Stimulated activated naive B cell treated with anti-CD40 and anti-IgM and Interleukin-4, amounts not matched to agents 10 μg/mL and 1 μg/mL and 100 μg/mL, for 72 hours (primary cell): ENCODE measurements at regions not wholly inside any gene's neighbourhood (a gene's known extent, or its start where the extent isn't known, plus 50 kb on each side); places are given as distances from the start of the nearest gene placed in this dataset.

Experiments
- ATAC-seq, 2 donors: fragments of 150-1000 bp; cut with Tn5 transposase; replicated peaks; 2 replicates each; pipeline ENCODE4 v1.10.0; 2021; ENCODE audit warnings: moderate library complexity in 1 of 2
- DNase-seq: peaks from one replicate; pipeline ENCODE4 v3.0.0; 2021
- H3K27ac Mint-ChIP-seq: one replicate; pipeline ENCODE4 v1.8.0; 2022; ENCODE audit warnings: mild to moderate bottlenecking, mixed read lengths
- H3K27me3 Mint-ChIP-seq, 2 donors: one replicate each; pipeline ENCODE4 v1.8.0; 2022; ENCODE audit warnings: mixed read lengths in 2 of 2
- H3K36me3 Mint-ChIP-seq, 2 donors: one replicate each; pipeline ENCODE4 v1.8.0; 2022; ENCODE audit warnings: mixed read lengths in 2 of 2, mild to moderate bottlenecking in 1 of 2
- H3K4me1 Mint-ChIP-seq, 2 donors: one replicate each; pipeline ENCODE4 v1.8.0; 2022; ENCODE audit warnings: mixed read lengths in 2 of 2, mild to moderate bottlenecking in 1 of 2
- H3K4me3 Mint-ChIP-seq, 2 donors: one replicate each; pipeline ENCODE4 v1.8.0; 2022; ENCODE audit warnings: mild to moderate bottlenecking in 2 of 2, mixed read lengths in 2 of 2, moderate library complexity in 1 of 2
- H3K9me3 Mint-ChIP-seq, 2 donors: one replicate each; pipeline ENCODE4 v1.8.0; 2022; ENCODE audit warnings: mixed read lengths in 2 of 2, mild to moderate bottlenecking in 1 of 2

DNA sequence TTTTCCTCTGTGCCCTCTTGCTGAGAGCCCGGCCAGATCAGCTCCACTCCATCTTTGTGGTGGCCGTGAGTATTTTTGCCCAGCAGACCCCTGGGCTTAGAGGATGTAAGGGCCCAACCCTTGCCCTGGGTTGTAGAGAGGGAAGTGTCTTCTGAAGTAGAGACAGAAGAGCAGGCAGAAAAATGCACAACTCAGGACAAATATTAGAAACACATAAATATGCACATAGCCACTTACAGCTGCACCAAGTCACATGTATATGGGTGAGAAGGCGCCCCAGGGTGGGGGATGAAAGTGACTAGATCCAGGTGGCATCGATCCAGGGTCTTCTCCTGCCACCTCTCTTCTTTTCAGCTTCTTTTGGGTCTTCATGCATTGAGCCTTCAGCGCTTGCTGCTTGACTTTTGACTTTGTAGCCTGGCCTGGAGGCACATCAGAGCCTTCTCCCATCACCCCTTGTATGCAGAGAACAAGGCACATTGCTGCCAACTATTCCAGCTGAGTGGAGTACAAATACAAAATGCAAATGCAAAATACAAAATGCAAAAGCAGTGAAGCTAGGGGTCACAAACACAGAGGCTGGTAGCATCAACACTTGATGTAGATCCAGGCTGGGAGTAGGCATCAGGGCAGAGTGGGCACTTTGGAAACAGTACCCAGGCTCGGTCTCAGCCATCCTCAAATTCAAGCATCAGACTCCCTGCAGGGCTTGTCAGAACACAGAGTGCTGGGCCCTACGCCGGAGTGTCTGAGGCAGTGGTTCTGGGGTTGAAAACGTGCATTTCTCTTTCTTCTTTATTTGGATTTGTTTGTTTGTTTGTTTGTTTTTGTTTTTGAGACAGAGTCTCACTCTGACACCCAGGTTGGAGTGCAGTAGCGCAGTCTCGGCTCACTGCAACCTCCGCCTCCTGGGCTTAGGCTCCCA, 133.0 kb downstream of the ASB7 start:
- Mint-ChIP-seq H3K27me3 (peaks cover 6 to 21% of the 10 kb centered on the region in 2 donors), H3K4me1 (no peaks in the 10 kb centered on the region), H3K9me3 (peaks cover 2 to 6% of the 10 kb centered on the region in 2 donors), H3K4me3 (no peak overlapping the region), H3K27ac (no peak overlapping the region), H3K36me3 (no peaks in the 10 kb centered on the region)
- ATAC-seq (no peak), DNase-seq (no peak)

DNA sequence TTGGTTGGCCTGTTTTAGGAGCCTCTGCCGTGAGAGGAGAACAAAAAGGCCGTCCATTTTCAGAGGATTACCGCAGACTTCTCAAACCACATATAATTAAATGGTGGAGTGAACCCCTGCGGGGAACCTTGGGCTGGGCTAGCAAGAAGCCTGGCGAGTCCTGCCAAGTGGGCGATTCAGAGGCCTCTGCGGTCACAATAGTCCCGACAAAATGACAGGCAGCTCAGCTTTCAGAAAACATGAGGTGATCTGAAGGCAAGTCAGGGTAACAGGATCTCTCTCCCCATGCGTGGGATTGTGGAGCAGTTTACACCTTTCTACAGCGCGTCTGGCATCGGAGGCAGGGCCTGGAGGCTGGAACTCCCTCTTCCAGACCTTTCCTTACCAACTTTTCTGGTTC, 134.8 kb downstream of the ASB7 start:
- Mint-ChIP-seq H3K27me3 (peaks cover 6 to 16% of the 10 kb centered on the region in 2 donors), H3K4me3 (no peak overlapping the region), H3K9me3 (peaks cover 2 to 6% of the 10 kb centered on the region in 2 donors), H3K4me1 (no peaks in the 10 kb centered on the region), H3K36me3 (no peaks in the 10 kb centered on the region), H3K27ac (no peak overlapping the region)
- no peak for ATAC-seq
- no peak for DNase-seq

DNA sequence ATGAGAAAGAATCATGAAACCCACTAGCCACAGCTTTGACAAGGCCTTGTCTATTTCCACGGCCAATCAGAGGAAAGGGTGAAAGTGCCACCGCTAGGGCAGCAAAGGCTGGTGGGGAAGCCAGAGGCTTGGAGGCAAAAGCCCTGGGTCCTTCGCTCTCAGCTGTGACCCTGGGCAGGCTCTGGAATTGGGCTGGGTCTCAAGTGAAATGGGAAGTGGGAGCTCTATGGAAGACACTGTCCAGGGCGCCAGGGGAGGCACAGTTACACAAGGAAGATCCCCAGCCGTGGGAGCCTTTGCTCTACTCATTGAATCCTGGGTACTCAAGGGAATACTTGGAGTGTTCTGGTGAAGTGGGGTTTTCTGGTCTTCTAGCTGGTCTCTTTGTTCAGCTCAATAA, 136.2 kb downstream of the ASB7 start:
- DNase-seq (no peak), ATAC-seq (no peak)
- H3K27me3 Mint-ChIP-seq = peaks cover 6 to 16% of the 10 kb centered on the region in 2 donors
- no peak overlapping the region for H3K4me3 Mint-ChIP-seq
- no peaks in the 10 kb centered on the region for H3K36me3 Mint-ChIP-seq
- peaks cover 2 to 6% of the 10 kb centered on the region in 2 donors for H3K9me3 Mint-ChIP-seq
- no peaks in the 10 kb centered on the region for H3K4me1 Mint-ChIP-seq
- no peak overlapping the region for H3K27ac Mint-ChIP-seq

DNA sequence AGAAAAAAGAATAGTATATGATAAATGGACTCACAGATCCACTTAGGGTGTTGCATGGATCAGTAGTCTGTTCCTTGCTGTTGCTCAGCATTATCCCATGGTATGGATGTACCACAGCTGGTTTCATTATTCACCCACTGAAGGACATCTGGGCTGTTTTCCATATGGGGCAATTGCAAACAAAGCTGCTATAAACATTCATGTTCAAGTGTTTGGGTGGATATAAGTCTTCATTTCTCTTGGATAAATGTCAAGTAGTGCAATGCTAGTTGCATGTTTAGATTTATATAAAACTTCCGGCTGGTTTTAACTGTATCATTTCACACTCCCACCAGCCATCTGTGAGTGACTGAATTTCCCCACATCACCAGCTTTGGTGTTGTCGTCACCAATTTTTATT, 137.7 kb downstream of the ASB7 start:
- Mint-ChIP-seq H3K4me1 (no peaks in the 10 kb centered on the region), H3K4me3 (no peak overlapping the region), H3K27me3 (peaks cover 6 to 12% of the 10 kb centered on the region in 2 donors), H3K27ac (no peak overlapping the region), H3K9me3 (no peaks in the 10 kb centered on the region), H3K36me3 (no peaks in the 10 kb centered on the region)
- DNase-seq (no peak), ATAC-seq (no peak)

DNA sequence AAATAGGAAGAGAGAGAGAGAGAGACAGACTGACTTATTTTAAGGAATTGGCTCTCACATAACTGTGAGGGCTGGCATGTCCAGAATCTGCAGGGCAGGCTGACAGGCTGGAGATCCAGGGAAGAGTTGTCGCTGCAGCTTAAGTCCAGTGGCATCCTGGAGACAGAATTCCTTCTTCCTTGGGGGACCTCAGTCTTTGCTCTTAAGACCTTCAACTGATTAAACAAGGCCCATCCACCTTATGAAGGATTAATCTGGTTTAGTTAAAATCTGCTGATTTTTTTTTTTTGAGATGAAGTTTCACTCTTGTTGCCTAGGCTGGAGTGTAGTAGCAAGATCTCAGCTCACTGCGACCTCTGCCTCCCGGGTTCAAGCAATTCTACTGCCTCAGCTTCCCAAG, 128.0 kb upstream of the ALDH1A3 start:
- ATAC-seq (no peak), DNase-seq (no peak)
- Mint-ChIP-seq H3K4me1 (no peaks in the 10 kb centered on the region), H3K36me3 (peaks cover 0 to 5% of the 10 kb centered on the region in 2 donors), H3K9me3 (peaks cover 12 to 15% of the 10 kb centered on the region in 2 donors), H3K27ac (no peak overlapping the region), H3K27me3 (peaks cover 30 to 51% of the 10 kb centered on the region in 2 donors), H3K4me3 (no peak overlapping the region)

DNA sequence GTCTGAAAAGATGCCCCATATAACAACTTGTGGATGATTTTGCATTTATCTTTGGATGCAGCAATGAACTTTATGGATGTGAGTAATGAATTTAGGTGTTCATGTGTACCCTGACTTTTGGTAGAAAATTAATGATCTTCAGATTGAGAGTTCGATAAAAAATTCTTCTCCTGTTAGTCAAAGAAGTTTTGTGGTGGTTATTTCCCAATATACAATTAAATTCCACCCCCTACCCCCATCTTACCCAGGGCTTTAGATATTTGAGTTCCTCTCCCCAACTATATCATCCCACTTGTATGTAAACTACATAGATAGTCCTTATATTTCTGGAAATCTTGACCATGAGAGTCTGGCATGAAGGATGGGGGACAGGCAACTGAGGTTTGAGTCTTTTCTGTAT, 126.1 kb upstream of the ALDH1A3 start:
- Mint-ChIP-seq H3K27ac (no peak overlapping the region), H3K4me1 (no peaks in the 10 kb centered on the region), H3K36me3 (no peaks in the 10 kb centered on the region), H3K4me3 (no peak overlapping the region), H3K27me3 (peaks cover 37 to 43% of the 10 kb centered on the region in 2 donors), H3K9me3 (peaks cover under 1 to 4% of the 10 kb centered on the region in 2 donors)
- DNase-seq = no peak
- no peak for ATAC-seq

DNA sequence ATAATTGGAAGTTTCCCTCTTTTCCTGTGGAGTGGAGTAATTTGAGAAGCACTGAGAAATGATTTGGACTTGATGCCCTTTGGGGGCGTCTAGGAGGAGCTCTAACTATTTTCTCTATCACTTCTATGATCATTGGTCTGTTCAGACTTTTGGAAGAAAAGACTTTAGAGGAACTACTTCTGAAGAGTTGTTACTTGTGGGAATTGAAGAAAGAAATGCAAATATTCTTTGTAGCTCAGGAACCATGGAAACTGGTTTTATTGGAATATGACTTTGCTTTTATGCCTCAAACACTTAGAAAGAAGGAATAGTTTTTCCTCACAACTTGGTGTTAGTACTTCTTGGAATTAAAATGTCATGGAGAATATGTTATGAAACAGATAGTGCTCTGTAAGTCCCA, 122.0 kb upstream of the ALDH1A3 start:
- no peak overlapping the region for H3K4me3 Mint-ChIP-seq
- no peak for DNase-seq
- no peaks in the 10 kb centered on the region for H3K36me3 Mint-ChIP-seq
- H3K27me3 Mint-ChIP-seq = peaks cover 46 to 53% of the 10 kb centered on the region in 2 donors
- no peaks in the 10 kb centered on the region for H3K4me1 Mint-ChIP-seq
- ATAC-seq = no peak
- H3K9me3 Mint-ChIP-seq = no peaks in the 10 kb centered on the region
- no peak overlapping the region for H3K27ac Mint-ChIP-seq

DNA sequence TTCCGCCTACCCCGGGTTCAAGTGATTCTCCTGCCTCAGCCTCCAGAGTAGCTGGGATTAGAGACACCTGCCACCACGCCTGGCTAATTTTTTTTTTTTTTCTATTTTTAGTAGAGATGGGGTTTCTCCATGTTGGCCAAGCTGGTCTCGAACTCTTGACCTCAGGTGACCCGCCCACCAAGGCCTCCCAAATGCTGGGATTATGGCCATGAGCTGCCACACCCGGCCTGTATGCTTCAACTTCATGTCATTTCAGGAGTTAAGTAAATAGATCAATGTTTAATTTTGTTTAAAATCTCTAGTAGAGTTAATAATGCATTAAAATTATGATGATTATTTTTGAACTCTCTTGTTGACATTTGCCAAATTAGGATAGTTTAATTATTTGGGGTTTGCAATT, 121.1 kb upstream of the ALDH1A3 start:
- H3K9me3 Mint-ChIP-seq = no peaks in the 10 kb centered on the region
- ATAC-seq = no peak
- peaks cover 46 to 50% of the 10 kb centered on the region in 2 donors for H3K27me3 Mint-ChIP-seq
- H3K4me1 Mint-ChIP-seq = no peaks in the 10 kb centered on the region
- no peak overlapping the region for H3K27ac Mint-ChIP-seq
- H3K4me3 Mint-ChIP-seq = no peak overlapping the region
- no peaks in the 10 kb centered on the region for H3K36me3 Mint-ChIP-seq
- no peak for DNase-seq

DNA sequence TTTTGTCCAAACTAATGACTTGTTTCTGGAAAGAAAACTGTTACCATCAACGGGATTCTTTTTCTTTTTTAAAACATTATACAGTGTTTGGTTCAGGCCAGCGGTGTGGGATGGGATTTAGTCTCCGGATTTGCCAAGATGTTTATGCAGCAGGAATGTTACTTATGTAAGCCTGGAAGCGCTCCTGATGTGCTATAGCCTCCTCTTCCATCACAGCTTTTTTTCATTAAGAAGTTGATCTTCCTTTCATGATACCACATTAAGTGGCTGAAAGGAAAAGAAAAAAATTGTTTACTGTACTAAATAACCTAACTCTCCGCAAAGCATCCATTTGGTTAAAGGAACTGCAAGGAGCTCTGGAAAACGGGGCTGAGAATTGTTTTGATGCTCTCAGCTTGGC, 120.5 kb upstream of the ALDH1A3 start:
- Mint-ChIP-seq H3K27me3 (peaks cover 41 to 45% of the 10 kb centered on the region in 2 donors), H3K4me3 (no peak overlapping the region), H3K27ac (no peak overlapping the region), H3K9me3 (no peaks in the 10 kb centered on the region), H3K36me3 (no peaks in the 10 kb centered on the region), H3K4me1 (no peaks in the 10 kb centered on the region)
- DNase-seq (no peak), ATAC-seq (no peak)

DNA sequence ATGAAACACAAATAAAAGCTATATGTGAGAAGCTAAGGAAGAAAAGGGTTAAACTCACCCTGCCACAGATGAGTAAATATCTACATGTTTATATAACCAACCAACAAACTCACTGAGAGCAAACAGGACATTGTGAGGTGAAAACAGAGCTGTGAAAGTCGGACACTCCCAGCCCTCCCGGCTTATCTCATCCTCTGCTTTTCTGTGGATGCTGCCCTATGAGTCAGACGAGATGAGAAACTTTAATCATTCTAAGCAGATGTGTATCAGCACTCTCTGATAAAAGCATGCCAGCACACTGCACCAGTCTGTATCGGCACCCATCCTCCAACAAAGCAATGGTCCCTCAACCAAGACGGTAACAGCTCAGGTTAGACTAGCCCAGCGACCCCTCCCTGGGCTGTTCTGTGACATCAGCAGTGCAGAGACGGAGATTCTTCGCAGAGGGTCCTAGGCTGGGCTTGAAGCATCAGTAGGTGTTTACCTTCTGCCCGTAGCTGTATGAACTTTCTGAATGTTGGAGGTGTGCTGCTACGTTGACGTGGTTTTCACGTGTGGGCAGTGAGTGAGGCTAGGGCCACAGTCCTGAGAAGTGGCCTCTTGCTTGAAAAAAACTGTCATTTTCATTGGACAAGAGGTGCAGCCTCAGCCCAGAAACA, 119.8 kb upstream of the ALDH1A3 start:
- DNase-seq (no peak), ATAC-seq (no peak)
- H3K27ac Mint-ChIP-seq = no peak overlapping the region
- H3K36me3 Mint-ChIP-seq = no peaks in the 10 kb centered on the region
- peaks cover 34 to 38% of the 10 kb centered on the region in 2 donors for H3K27me3 Mint-ChIP-seq
- H3K4me1 Mint-ChIP-seq = no peaks in the 10 kb centered on the region
- H3K9me3 Mint-ChIP-seq = no peaks in the 10 kb centered on the region
- no peak overlapping the region for H3K4me3 Mint-ChIP-seq

DNA sequence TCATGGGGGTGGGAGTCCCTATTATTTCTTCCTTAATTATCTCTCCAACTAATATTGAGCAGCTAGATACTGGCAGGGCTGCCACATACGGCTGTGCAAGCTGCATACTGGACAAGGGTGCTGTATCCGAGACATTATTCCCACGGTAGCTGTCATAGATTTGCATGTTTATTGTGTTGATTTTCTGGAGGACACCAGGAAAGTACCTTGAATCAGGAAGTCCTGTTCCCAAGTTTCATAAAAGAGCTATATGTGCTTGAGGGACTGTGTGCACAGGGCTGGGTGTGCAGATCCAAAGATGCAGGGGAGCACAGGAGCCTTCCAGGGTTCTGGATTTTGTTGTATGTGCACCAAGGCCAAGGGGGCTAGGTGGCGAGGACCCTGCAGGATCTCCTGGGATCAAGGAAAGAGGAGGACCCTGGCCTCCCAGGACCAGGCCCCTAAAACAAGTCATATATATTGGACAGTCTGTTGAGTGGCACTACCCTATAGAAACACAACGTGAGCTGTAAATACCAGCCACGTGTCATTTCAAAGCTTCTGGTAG, 119.2 kb upstream of the ALDH1A3 start:
- no peaks in the 10 kb centered on the region for H3K36me3 Mint-ChIP-seq
- H3K9me3 Mint-ChIP-seq = no peaks in the 10 kb centered on the region
- DNase-seq (no peak), ATAC-seq (no peak)
- H3K4me1 Mint-ChIP-seq = no peaks in the 10 kb centered on the region
- no peak overlapping the region for H3K4me3 Mint-ChIP-seq
- no peak overlapping the region for H3K27ac Mint-ChIP-seq
- H3K27me3 Mint-ChIP-seq = peaks cover 32 to 42% of the 10 kb centered on the region in 2 donors

DNA sequence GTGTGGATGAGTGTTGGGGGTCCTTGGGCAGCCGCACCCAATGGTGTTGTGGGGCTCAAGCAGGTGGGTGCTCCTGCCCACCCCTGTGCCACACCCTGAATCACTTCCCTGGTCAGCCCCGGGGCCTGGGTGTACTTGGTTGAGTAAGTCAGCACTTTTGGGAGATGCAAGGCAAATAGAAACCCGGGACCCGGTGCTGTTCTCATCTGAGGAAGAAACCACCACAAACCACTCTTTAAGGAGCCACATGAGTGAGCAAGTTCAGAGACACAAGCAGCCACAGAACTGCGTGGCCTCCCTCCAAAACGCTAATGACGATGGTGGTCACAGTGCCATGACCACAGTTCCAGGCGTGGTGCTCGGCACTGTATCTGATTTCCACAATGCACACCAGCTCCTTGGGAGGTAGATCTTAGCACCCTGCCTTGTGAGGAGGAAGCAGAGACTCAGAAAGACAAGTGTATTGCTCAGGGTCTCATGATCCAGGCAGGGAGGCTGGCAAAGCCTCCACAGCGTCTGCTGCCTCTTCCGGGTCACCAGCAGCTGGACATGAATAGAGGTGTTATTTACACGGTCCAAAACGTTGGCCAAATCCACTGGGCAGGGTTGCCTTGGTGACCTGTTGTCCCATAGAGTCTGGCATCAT, 118.2 kb upstream of the ALDH1A3 start:
- no peak for DNase-seq
- Mint-ChIP-seq H3K4me3 (no peak overlapping the region), H3K36me3 (no peaks in the 10 kb centered on the region), H3K27me3 (peaks cover 39 to 52% of the 10 kb centered on the region in 2 donors), H3K9me3 (no peaks in the 10 kb centered on the region), H3K4me1 (no peaks in the 10 kb centered on the region), H3K27ac (no peak overlapping the region)
- ATAC-seq = no peak

DNA sequence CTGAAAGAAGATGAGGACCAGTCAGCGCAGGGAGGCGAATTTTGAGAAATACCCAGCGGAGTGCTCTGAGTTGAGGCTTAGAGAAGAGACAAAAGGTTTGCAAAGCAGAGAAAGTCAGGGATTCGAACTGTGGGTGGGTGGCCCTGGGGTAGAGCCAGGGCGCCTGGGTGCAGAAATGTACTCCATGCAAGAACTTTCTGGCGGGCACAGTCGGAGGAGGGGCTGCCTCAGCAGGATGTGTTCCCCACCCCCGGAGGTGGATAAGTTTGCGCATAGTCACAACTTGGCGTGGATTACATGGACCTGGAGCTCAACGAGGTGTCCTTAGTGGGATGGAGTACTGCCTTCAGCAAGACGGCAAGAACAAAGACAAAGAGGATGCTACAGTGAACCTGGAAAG, 117.3 kb upstream of the ALDH1A3 start:
- Mint-ChIP-seq H3K27me3 (peaks cover 35 to 49% of the 10 kb centered on the region in 2 donors), H3K4me1 (no peaks in the 10 kb centered on the region), H3K9me3 (no peaks in the 10 kb centered on the region), H3K27ac (no peak overlapping the region), H3K36me3 (no peaks in the 10 kb centered on the region), H3K4me3 (no peak overlapping the region)
- DNase-seq (no peak), ATAC-seq (no peak)
